ENCODE measurements at regions not wholly inside any gene's neighbourhood (a gene's known extent, or its start where the extent isn't known, plus 50 kb on each side); places are given as distances from the start of the nearest gene placed in this dataset.

- DNase-seq (ENCODE audit: low read depth in 4 of 4, low spot score in 2 of 4): no peak
Observed at GRCh38 chr1:195158091-195158490, 1450.1 kb downstream of the KCNT2 start.

GRCh38 chr1:195153107-195153506 lies 1455.1 kb downstream of the KCNT2 start:
- DNase-seq (ENCODE audit: low read depth in 4 of 4, low spot score in 2 of 4): no peak

- no peak for DNase-seq (ENCODE audit: low read depth in 4 of 4, low spot score in 2 of 4)
Observed at GRCh38 chr1:195150768-195151167, 1457.5 kb downstream of the KCNT2 start.

GRCh38 chr1:195141294-195141693 lies 1466.9 kb downstream of the KCNT2 start:
- DNase-seq (ENCODE audit: low read depth in 4 of 4, low spot score in 2 of 4): no peak

- no peak for DNase-seq (ENCODE audit: low read depth in 4 of 4, low spot score in 2 of 4)
Observed at GRCh38 chr1:195130598-195130997, 1477.6 kb downstream of the KCNT2 start.

- no peak for DNase-seq (ENCODE audit: low read depth in 4 of 4, low spot score in 2 of 4)
Observed at GRCh38 chr1:195122497-195122896, 1485.7 kb downstream of the KCNT2 start.

- no peak for DNase-seq (ENCODE audit: low read depth in 4 of 4, low spot score in 2 of 4)
Observed at GRCh38 chr1:195113471-195113870, 1494.8 kb downstream of the KCNT2 start.

- DNase-seq (ENCODE audit: low read depth in 4 of 4, low spot score in 2 of 4): no peak
Observed at GRCh38 chr1:195105773-195106172, 1502.5 kb downstream of the KCNT2 start.

GRCh38 chr1:195105281-195105680 lies 1503.0 kb downstream of the KCNT2 start:
- DNase-seq (ENCODE audit: low read depth in 4 of 4, low spot score in 2 of 4): no peak

- DNase-seq (ENCODE audit: low read depth in 4 of 4, low spot score in 2 of 4): no peak
Observed at GRCh38 chr1:195097316-195097715, 1510.9 kb downstream of the KCNT2 start.

- DNase-seq (ENCODE audit: low read depth in 4 of 4, low spot score in 2 of 4): no peak
Observed at GRCh38 chr1:195096051-195096521, 1512.2 kb downstream of the KCNT2 start.

GRCh38 chr1:195085196-195085595 lies 1523.0 kb downstream of the KCNT2 start:
- DNase-seq (ENCODE audit: low read depth in 4 of 4, low spot score in 2 of 4): no peak

GRCh38 chr1:195082183-195082582 lies 1526.1 kb downstream of the KCNT2 start:
- DNase-seq (ENCODE audit: low read depth in 4 of 4, low spot score in 2 of 4): no peak

- no peak for DNase-seq (ENCODE audit: low read depth in 4 of 4, low spot score in 2 of 4)
Observed at GRCh38 chr1:195076682-195077081, 1531.6 kb downstream of the KCNT2 start.

GRCh38 chr1:195075973-195076372 lies 1532.3 kb downstream of the KCNT2 start:
- DNase-seq (ENCODE audit: low read depth in 4 of 4, low spot score in 2 of 4): no peak

GRCh38 chr1:195071461-195071860 lies 1536.8 kb downstream of the KCNT2 start:
- DNase-seq (ENCODE audit: low read depth in 4 of 4, low spot score in 2 of 4): no peak

- no peak for DNase-seq (ENCODE audit: low read depth in 4 of 4, low spot score in 2 of 4)
Observed at GRCh38 chr1:195065437-195065836, 1542.8 kb downstream of the KCNT2 start.

GRCh38 chr1:195064358-195064757 lies 1543.9 kb downstream of the KCNT2 start:
- no peak for DNase-seq (ENCODE audit: low read depth in 4 of 4, low spot score in 2 of 4)

- DNase-seq (ENCODE audit: low read depth in 4 of 4, low spot score in 2 of 4): no peak
Observed at GRCh38 chr1:195054217-195054687, 1554.0 kb downstream of the KCNT2 start.

GRCh38 chr1:195053478-195053877 lies 1554.8 kb downstream of the KCNT2 start:
- no peak for DNase-seq (ENCODE audit: low read depth in 4 of 4, low spot score in 2 of 4)

- no peak for DNase-seq (ENCODE audit: low read depth in 4 of 4, low spot score in 2 of 4)
Observed at GRCh38 chr1:195047772-195048171, 1560.5 kb downstream of the KCNT2 start.

- DNase-seq (ENCODE audit: low read depth in 4 of 4, low spot score in 2 of 4): no peak
Observed at GRCh38 chr1:195045072-195045471, 1563.2 kb downstream of the KCNT2 start.

GRCh38 chr1:195030793-195031192 lies 1577.4 kb downstream of the KCNT2 start:
- no peak for DNase-seq (ENCODE audit: low read depth in 4 of 4, low spot score in 2 of 4)

Data from left renal cortex interstitium (tissue), 4 donors.